ENCODE measurements at regions not wholly inside any gene's neighbourhood (a gene's known extent, or its start where the extent isn't known, plus 50 kb on each side); places are given as distances from the start of the nearest gene placed in this dataset.

GRCh38 chr5:66329078-66329477, 185.0 kb downstream of the SREK1 start (continued):
- TF ChIP-seq USF2 (IDR thresholded peaks at IDR 0.05; ENCODE audit: low read length) (no peak), SUZ12 (IDR thresholded peaks at IDR 0.05; ENCODE audit: low read length) (no peak), YY1 (IDR thresholded peaks at IDR 0.05; ENCODE audit: low read depth, low read length) (no peak), TEAD4 (IDR thresholded peaks at IDR 0.05; ENCODE audit: low read depth, low read length) (no peak)
